ENCODE measurements at regions not wholly inside any gene's neighbourhood (a gene's known extent, or its start where the extent isn't known, plus 50 kb on each side); places are given as distances from the start of the nearest gene placed in this dataset.

DNA sequence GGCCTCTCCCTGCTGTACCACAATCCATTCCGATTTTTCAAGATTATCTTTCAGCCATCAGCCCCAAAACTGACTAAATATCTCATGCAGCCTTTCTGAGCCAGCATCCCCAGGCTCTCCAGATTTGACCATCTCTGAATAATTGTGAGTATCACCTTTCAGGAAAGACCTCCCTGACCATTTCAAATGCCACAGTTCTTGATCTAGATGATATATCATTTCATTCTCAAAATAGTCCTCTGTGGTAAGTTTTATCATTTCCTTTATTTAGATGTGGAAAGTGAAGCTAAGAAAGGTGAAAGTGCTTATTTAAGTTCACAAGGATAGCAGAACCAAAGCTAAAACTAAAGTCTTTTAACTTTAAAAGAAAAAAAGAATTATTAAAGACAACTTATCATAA, 244.0 kb downstream of the PLPP3 start:
- Histone ChIP-seq H3K9me3 (no peaks in the 10 kb centered on the region), H3K27ac (no peak overlapping the region), H3K4me3 (no peak overlapping the region), H3K36me3 (no peaks in the 10 kb centered on the region), H3K4me1 (no peaks in the 10 kb centered on the region), H3K27me3 (no peaks in the 10 kb centered on the region)
- TF ChIP-seq, protein P1, sequence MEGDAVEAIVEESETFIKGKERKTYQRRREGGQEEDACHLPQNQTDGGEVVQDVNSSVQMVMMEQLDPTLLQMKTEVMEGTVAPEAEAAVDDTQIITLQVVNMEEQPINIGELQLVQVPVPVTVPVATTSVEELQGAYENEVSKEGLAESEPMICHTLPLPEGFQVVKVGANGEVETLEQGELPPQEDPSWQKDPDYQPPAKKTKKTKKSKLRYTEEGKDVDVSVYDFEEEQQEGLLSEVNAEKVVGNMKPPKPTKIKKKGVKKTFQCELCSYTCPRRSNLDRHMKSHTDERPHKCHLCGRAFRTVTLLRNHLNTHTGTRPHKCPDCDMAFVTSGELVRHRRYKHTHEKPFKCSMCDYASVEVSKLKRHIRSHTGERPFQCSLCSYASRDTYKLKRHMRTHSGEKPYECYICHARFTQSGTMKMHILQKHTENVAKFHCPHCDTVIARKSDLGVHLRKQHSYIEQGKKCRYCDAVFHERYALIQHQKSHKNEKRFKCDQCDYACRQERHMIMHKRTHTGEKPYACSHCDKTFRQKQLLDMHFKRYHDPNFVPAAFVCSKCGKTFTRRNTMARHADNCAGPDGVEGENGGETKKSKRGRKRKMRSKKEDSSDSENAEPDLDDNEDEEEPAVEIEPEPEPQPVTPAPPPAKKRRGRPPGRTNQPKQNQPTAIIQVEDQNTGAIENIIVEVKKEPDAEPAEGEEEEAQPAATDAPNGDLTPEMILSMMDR (IDR thresholded peaks at IDR 0.05) = no peak
- DNase-seq (ENCODE audit: low spot score) = no peak

DNA sequence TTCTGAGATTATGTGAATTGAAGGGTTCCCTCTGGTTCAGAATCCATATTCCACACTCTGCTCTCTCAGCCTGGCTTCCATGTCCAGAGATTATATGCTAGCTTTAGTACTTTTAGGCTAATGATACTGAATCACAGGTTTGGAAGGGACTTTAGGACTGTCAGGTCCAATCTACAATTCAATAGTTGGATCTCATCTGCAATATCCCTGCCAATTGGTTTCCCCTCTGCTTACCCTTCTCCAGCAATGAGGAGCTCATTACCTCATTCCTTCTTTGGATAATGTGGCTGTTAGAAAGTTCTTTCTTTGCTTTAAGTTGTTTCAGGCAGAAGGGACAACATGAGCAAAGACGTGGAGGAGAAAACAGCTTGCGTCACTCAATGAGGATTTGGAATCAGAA, 245.3 kb downstream of the PLPP3 start:
- Histone ChIP-seq H3K27me3 (no peaks in the 10 kb centered on the region), H3K9me3 (no peaks in the 10 kb centered on the region), H3K36me3 (no peaks in the 10 kb centered on the region), H3K4me1 (no peaks in the 10 kb centered on the region), H3K27ac (no peak overlapping the region), H3K4me3 (no peak overlapping the region)
- no peak for DNase-seq (ENCODE audit: low spot score)
- TF ChIP-seq, protein P1 (IDR thresholded peaks at IDR 0.05) = no peak

DNA sequence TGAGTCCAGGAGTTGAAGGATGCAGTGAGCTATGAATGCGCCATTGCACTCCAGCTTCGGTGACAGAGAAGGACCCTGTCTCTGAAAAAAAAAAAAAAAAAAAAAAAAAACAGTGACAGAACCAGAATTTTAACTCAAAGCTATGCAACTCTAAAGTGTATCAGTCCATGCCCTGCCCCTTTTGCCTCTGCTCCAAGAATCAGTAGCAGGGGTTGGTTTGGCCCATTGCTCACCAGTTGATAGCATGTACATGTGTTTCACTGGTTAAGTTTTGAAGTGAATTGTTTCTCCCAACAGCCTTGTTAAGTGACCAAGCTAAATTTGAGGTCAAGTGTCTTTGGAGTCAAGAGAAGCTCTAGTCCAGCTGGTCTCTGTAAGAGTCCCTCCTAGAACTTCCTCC, 245.9 kb downstream of the PLPP3 start:
- H3K4me1 ChIP-seq = no peaks in the 10 kb centered on the region
- H3K27ac ChIP-seq = no peak overlapping the region
- no peak for DNase-seq (ENCODE audit: low spot score)
- no peaks in the 10 kb centered on the region for H3K27me3 ChIP-seq
- TF ChIP-seq, protein P1 (IDR thresholded peaks at IDR 0.05) = no peak
- H3K4me3 ChIP-seq = no peak overlapping the region
- H3K36me3 ChIP-seq = no peaks in the 10 kb centered on the region
- no peaks in the 10 kb centered on the region for H3K9me3 ChIP-seq

DNA sequence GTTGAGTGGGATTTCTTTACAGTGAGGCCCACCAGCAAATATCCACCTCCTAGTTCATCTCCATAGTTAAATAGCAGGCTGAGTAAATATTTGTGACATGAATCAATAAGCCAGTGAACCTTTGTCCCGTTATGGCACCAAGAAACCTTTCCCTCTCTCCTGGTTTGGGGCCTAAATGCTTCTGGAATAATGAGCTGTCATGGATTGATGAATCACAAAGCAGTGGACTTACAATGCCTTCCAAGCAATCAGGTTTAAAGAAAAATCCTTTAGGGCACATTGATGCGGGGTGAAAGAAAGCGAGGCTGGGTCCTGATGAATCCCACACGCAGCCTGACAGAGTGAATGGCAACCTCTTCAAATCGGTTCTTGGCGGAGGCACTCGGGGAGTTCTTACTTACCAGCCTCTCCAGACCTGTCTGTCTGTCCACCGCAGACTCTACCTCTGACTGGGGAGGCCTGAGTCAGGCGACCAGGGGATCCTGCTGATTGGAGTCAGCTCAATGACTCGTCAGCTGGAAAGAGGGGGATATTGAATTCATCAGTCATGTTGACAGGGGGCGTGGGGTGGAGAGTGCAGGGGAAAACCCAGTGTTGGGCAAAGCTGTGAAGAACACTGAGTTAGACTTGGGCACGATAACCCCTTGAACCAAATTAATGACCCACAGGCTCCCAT, 247.3 kb downstream of the PLPP3 start:
- Histone ChIP-seq H3K27me3 (no peaks in the 10 kb centered on the region), H3K36me3 (no peaks in the 10 kb centered on the region), H3K4me3 (no peak overlapping the region), H3K27ac (no peak overlapping the region), H3K9me3 (no peaks in the 10 kb centered on the region), H3K4me1 (no peaks in the 10 kb centered on the region)
- DNase-seq (ENCODE audit: low spot score) = no peak
- TF ChIP-seq, protein P1 (IDR thresholded peaks at IDR 0.05) = no peak

DNA sequence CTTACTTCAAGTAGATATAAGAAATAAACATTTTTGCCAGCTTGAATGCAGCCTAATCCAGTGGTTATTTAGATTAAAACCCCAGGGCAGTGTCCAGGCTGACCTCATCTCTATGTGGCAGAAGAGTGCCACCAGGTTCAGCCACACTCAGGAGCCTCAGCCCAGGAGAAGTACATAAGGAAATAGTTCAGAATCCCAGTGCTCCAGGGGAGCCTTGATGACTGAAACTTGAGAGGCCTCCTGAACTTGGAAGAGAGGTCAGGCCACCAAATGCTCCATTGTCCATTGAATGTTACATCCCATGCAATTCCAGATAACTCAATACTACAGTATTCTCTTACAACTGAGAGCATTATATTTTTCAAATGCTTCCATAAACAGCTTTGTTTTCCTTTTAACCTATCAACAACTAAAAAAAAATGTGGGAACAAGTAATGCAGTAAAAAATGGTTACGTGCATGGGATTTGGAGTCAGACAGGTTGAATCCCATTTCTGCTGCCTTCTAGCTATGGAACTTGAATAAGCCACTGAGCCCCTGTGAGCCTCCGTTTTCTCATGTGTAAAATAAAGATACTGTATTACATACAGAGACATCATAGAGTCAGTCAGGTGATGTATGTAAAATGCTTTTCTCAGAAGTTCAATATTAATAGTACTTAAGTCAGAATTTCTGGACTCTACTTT, 248.0 kb downstream of the PLPP3 start:
- TF ChIP-seq, protein P1 (IDR thresholded peaks at IDR 0.05) = no peak
- no peaks in the 10 kb centered on the region for H3K27me3 ChIP-seq
- no peaks in the 10 kb centered on the region for H3K36me3 ChIP-seq
- H3K4me3 ChIP-seq = no peak overlapping the region
- H3K4me1 ChIP-seq = no peaks in the 10 kb centered on the region
- no peak overlapping the region for H3K27ac ChIP-seq
- no peak for DNase-seq (ENCODE audit: low spot score)
- H3K9me3 ChIP-seq = no peaks in the 10 kb centered on the region
